ENCODE measurements at regions not wholly inside any gene's neighbourhood (a gene's known extent, or its start where the extent isn't known, plus 50 kb on each side); places are given as distances from the start of the nearest gene placed in this dataset.

GRCh38 chr15:23912191-23912590 is 225.1 kb upstream of the NDN start:
- Mint-ChIP-seq H3K27me3 (ENCODE audit: insufficient read depth, unreplicated experiment) (no peaks in the 10 kb centered on the region), H3K27ac (ENCODE audit: low read depth, unreplicated experiment) (no peak overlapping the region), H3K4me3 (ENCODE audit: unreplicated experiment) (no peak overlapping the region), H3K9me3 (ENCODE audit: unreplicated experiment) (peaks cover 16% of the 10 kb centered on the region), H3K36me3 (ENCODE audit: insufficient read depth, unreplicated experiment) (no peaks in the 10 kb centered on the region), H3K4me1 (ENCODE audit: insufficient read depth, unreplicated experiment) (no peaks in the 10 kb centered on the region)
- intact Hi-C loops (cut with micrococcal nuclease): no loop called here
- no TSS peak for BruUV-seq (replicated peaks)
- ChIA-PET POLR2A (interaction anchor here (0.7 kb wide), 1 partner anchor 692 kb away, joined by 3 read pairs; no protein-coding TSS in a partner anchor), CTCF (no interaction called here)
- DNase-seq (ENCODE audit: unreplicated experiment): no peak
- no peak for TF ChIP-seq CTCF (IDR thresholded peaks at IDR 0.05; ENCODE audit: unreplicated experiment)

GRCh38 chr15:23913081-23913480 is 226.0 kb upstream of the NDN start:
- no peak for DNase-seq (ENCODE audit: unreplicated experiment)
- CTCF ChIA-PET: no interaction called here
- no peaks in the 10 kb centered on the region for H3K36me3 Mint-ChIP-seq (ENCODE audit: insufficient read depth, unreplicated experiment)
- no peak overlapping the region for H3K27ac Mint-ChIP-seq (ENCODE audit: low read depth, unreplicated experiment)
- POLR2A ChIA-PET: interaction anchor here (0.7 kb wide), 1 partner anchor 1011 kb away, joined by 3 read pairs; no protein-coding TSS in a partner anchor
- no peaks in the 10 kb centered on the region for H3K4me1 Mint-ChIP-seq (ENCODE audit: insufficient read depth, unreplicated experiment)
- no TSS peak for BruUV-seq (replicated peaks)
- no peaks in the 10 kb centered on the region for H3K27me3 Mint-ChIP-seq (ENCODE audit: insufficient read depth, unreplicated experiment)
- peaks cover 16% of the 10 kb centered on the region for H3K9me3 Mint-ChIP-seq (ENCODE audit: unreplicated experiment)
- TF ChIP-seq CTCF (IDR thresholded peaks at IDR 0.05; ENCODE audit: unreplicated experiment): no peak
- H3K4me3 Mint-ChIP-seq (ENCODE audit: unreplicated experiment): no peak overlapping the region
- intact Hi-C loops (cut with micrococcal nuclease): no loop called here

DNA sequence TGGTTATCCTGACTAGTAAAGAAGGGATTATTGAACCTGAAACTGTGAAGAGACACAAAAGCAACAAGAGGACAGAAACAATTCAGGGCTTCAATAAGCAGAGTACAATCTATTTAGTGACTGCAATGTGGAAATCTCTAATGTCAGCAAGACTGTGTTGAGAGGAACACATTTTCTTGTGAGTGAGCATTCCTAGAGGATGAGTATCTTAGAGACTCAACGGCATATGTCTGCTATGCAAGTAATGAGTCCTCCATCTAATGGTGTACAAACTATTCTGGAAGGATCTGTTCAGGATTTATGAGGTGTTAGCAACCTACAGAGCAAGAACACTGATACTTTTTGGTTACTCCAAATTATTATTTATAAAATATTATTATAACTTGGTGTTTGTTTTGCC is 226.5 kb upstream of the NDN start:
- CTCF ChIA-PET: no interaction called here
- Mint-ChIP-seq H3K27me3 (ENCODE audit: insufficient read depth, unreplicated experiment) (no peaks in the 10 kb centered on the region), H3K4me3 (ENCODE audit: unreplicated experiment) (no peak overlapping the region), H3K36me3 (ENCODE audit: insufficient read depth, unreplicated experiment) (no peaks in the 10 kb centered on the region), H3K27ac (ENCODE audit: low read depth, unreplicated experiment) (no peak overlapping the region), H3K9me3 (ENCODE audit: unreplicated experiment) (peaks cover 16% of the 10 kb centered on the region), H3K4me1 (ENCODE audit: insufficient read depth, unreplicated experiment) (no peaks in the 10 kb centered on the region)
- intact Hi-C loops (cut with micrococcal nuclease): no loop called here
- POLR2A ChIA-PET: no interaction called here
- no TSS peak for BruUV-seq (replicated peaks)
- no peak for TF ChIP-seq CTCF (IDR thresholded peaks at IDR 0.05; ENCODE audit: unreplicated experiment)
- DNase-seq (ENCODE audit: unreplicated experiment): no peak

DNA sequence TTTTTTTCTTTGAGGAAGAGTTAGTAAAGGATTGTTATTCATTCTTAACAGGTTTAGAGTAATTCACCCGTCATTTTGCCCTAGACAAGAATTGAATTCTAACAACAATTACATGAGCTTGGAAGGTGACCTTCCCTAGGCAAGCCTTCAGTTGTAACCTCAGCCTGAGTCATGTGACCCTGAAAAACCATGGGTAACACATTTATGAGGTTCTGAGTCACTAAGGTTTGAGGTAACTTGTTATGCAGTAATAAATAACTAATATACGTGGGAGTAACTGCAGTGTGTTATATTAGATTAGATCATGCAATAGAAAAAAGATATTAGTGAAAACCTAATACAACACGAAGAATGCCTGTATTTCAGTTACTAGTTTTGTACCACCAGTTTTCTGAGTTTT is 237.6 kb upstream of the NDN start:
- no peak overlapping the region for H3K4me3 Mint-ChIP-seq (ENCODE audit: unreplicated experiment)
- no peaks in the 10 kb centered on the region for H3K27me3 Mint-ChIP-seq (ENCODE audit: insufficient read depth, unreplicated experiment)
- H3K4me1 Mint-ChIP-seq (ENCODE audit: insufficient read depth, unreplicated experiment): no peaks in the 10 kb centered on the region
- BruUV-seq (replicated peaks): no TSS peak
- no peak overlapping the region for H3K27ac Mint-ChIP-seq (ENCODE audit: low read depth, unreplicated experiment)
- CTCF ChIA-PET: no interaction called here
- DNase-seq (ENCODE audit: unreplicated experiment): no peak
- no peaks in the 10 kb centered on the region for H3K36me3 Mint-ChIP-seq (ENCODE audit: insufficient read depth, unreplicated experiment)
- POLR2A ChIA-PET: no interaction called here
- intact Hi-C loops (cut with micrococcal nuclease): no loop called here
- TF ChIP-seq CTCF (IDR thresholded peaks at IDR 0.05; ENCODE audit: unreplicated experiment): no peak
- H3K9me3 Mint-ChIP-seq (ENCODE audit: unreplicated experiment): peaks cover 12% of the 10 kb centered on the region
